IPS DF 4.7 (cell line): ENCODE measurements at regions not wholly inside any gene's neighbourhood (a gene's known extent, or its start where the extent isn't known, plus 50 kb on each side); places are given as distances from the start of the nearest gene placed in this dataset.
"Not testable (repeated sequence)": the region's sequence is repeated elsewhere in the genome, so short reads cannot be mapped to it uniquely, and the experiment has no call there.

ENCODE experiments used
- DNase-seq: peaks from one replicate; pipeline ENCODE4 v3.0.0-alpha.2; 2013; ENCODE audit warnings: low spot score; ENCODE audit errors: extremely low read depth

GRCh38 chr14:104304451-104305351 lies 166.3 kb downstream of the KIF26A start:
- DNase-seq, result no peak

- no peak for DNase-seq
Measured at GRCh38 chr14:104305511-104306449, 167.4 kb downstream of the KIF26A start.

DNA sequence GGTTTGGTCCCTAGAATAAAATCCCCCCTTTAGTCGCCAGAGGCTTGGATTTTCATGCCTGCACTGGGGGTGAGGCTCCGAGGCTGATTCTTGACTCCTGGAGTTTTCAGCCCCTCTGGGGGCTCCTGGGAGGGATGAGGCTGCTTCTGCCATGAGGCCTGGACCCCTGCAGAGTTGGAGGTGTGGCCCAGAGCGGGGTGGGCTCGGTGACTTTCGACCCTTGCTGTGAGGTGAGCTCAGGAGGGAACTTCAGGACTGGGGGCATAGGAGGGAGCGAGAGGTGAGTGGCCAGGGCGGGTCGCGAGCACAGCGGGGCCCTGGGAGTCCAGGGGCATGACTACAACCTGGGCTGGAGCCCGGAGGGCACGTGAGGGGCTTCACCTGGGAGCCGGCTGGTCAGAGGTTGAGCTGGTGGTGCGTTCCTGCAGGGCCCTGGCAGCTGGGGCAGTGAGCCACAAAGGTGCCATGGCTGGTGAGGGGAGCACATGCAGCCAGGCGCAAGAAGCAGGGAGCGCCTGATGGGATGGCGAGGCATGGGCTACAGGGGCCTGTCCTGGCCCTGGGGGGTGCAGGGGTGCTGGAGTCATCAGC lies 168.2 kb downstream of the KIF26A start:
- DNase-seq, result no peak

- DNase-seq, result no peak
Measured at GRCh38 chr14:104307246-104307626, 168.8 kb downstream of the KIF26A start.

- no peak for DNase-seq
Measured at GRCh38 chr14:104307627-104308401, 169.4 kb downstream of the KIF26A start.

GRCh38 chr14:104308534-104308933 lies 170.1 kb downstream of the KIF26A start:
- DNase-seq, result not testable (repeated sequence)

DNA sequence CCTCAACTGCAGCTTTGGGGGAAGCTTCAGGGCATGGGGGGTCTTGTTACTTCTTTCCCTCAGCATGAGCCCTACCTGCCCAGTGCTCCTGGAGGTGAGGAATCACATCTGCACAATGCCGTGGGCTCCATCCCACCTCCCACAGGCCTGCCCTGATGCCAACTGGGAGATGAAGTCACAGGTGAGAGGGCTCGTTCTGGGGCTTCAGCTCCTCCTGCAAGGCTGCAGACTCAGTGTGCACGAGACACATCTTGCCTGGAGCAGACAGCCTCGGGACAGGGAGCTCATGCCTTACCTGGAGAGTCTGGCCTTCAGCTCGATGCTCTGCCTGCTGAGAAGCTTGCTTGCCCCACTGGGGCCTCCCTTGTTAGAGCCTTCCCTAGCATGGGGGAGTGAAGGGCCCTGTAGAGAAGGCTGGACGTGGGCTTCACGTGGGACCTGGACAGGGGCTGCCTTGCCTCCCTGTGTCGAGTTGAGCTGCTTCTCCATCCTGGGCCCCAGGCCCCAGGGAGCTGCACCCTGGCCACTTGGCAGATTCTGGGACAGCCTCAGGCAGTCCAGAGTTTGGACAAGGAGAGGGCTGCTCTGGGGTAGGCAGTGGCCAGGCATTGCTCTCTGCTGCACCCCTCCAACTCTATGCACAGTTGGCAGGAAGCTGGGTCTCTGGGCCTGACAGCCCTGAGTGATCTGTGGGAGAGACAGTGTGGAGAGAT lies 171.4 kb downstream of the KIF26A start:
- DNase-seq, result no peak

- DNase-seq, result no peak
Measured at GRCh38 chr14:104311358-104311757, 173.0 kb downstream of the KIF26A start.

DNA sequence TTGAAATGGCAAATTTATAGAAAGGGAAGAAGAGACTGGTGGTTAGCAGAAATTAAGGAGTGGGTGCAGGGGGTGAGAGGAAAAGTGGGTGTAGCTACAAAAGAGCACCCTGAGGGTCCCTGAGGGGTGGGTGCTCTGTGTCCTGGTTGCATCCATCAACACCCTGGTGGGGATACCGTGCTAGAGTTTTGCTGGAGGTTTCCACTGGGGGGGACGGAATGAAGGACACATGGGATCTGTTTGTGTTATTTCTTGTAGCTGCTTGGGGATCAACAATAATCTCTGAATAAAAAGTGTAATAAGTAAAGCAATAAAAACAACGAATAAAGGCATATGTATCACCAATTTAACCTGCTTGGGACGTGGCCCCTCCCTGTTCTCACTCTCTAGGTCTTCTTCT lies 175.3 kb downstream of the KIF26A start:
- no peak for DNase-seq

- DNase-seq, result no peak
Measured at GRCh38 chr14:104314251-104314941, 176.0 kb downstream of the KIF26A start.

DNA sequence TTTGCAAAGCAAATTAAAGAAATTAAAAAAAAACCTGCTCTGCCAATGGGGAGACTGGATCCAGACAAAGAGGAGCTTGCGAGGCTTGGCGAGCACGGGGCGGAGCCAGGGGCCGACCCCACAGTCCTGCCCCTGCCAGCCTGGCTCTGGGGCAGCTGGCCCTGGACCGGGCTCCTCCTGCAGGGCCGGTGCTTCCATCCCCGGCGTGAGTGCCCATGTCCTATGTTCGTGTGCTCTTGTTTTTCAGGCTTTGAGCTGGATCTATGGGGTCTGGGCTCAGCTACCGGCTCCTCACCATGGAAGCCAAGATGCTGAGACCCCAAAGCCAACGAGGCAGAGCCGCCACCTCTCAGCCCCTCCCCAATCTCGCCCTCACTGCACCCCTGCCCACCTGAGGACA lies 176.8 kb downstream of the KIF26A start:
- DNase-seq, result no peak

- DNase-seq, result no peak
Measured at GRCh38 chr14:104315625-104316024, 177.2 kb downstream of the KIF26A start.

- DNase-seq, result no peak
Measured at GRCh38 chr14:104316121-104316722, 177.8 kb downstream of the KIF26A start.

GRCh38 chr14:104316723-104317491 lies 178.5 kb downstream of the KIF26A start:
- DNase-seq, result no peak

GRCh38 chr14:104317492-104317805 lies 179.1 kb downstream of the KIF26A start:
- DNase-seq, result no peak

GRCh38 chr14:104317975-104318557 lies 179.7 kb downstream of the KIF26A start:
- no peak for DNase-seq

GRCh38 chr14:104318558-104319490 lies 180.4 kb downstream of the KIF26A start:
- DNase-seq, result no peak
